ENCODE measurements at regions not wholly inside any gene's neighbourhood (a gene's known extent, or its start where the extent isn't known, plus 50 kb on each side); places are given as distances from the start of the nearest gene placed in this dataset.

DNA sequence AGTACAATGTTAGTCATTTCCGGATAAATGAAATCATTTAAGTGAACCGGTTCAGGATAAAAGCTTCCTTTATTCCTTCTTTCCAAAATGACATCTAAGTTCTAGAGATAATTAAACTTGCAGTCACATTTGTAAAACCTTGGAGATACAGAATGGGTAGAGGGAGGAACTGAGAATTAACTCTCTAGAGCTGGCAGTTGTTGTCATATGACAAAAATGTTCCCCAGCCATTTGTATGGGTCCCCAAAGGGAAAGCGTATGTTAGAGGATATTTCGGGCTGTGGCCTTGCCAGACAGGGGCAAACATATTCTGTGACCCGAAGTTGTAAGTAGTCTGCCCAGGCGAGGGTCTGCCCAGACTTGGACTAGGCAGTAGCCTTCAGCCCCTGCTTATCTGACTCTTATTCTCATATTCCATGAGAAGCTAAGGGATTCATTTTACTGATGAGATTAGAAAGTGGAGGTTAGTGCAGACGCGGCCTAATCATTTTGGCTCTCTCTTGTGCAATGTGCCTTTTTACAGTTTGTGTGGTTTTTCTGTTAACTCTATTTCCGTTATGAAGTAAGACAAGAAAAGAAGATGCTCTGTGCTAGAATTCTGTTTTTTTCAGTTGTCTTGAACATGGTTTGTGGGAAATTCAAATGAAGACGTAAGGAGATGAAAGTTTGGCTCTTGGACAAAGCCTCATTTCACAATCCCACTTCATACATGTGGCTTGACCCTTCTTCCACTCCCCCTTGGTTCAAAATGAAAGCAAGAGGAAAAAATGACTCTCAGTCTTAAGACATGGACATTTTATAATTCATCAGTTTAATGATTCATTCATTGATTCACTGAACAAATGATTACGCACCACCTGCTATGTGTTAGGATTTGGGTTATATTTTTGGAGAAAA, 2394.2 kb upstream of the AGA start:
- ATAC-seq (peak in 3 of 8 donors; percentile 30 to 42 (median 41)), DNase-seq (no peak)
- peaks cover 0 to 21% (median 0%) of the 10 kb centered on the region in 11 donors for H3K9me3 ChIP-seq
- no peak overlapping the region for H3K4me3 ChIP-seq
- no peaks in the 10 kb centered on the region for H3K27me3 ChIP-seq
- intact Hi-C loops (cut with DNase I), result no loop called here
- 69 to 70% methylated on average over 11 of the region's 11 CpGs for WGBS, 2 donors
- peak overlapping the region in 3 of 10 donors; percentile 11 to 61 (median 28) for H3K27ac ChIP-seq
- no peaks in the 10 kb centered on the region for H3K36me3 ChIP-seq
- TF ChIP-seq, protein P1, sequence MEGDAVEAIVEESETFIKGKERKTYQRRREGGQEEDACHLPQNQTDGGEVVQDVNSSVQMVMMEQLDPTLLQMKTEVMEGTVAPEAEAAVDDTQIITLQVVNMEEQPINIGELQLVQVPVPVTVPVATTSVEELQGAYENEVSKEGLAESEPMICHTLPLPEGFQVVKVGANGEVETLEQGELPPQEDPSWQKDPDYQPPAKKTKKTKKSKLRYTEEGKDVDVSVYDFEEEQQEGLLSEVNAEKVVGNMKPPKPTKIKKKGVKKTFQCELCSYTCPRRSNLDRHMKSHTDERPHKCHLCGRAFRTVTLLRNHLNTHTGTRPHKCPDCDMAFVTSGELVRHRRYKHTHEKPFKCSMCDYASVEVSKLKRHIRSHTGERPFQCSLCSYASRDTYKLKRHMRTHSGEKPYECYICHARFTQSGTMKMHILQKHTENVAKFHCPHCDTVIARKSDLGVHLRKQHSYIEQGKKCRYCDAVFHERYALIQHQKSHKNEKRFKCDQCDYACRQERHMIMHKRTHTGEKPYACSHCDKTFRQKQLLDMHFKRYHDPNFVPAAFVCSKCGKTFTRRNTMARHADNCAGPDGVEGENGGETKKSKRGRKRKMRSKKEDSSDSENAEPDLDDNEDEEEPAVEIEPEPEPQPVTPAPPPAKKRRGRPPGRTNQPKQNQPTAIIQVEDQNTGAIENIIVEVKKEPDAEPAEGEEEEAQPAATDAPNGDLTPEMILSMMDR (IDR thresholded peaks at IDR 0.05), result no peak
- no peaks in the 10 kb centered on the region for H3K4me1 ChIP-seq

DNA sequence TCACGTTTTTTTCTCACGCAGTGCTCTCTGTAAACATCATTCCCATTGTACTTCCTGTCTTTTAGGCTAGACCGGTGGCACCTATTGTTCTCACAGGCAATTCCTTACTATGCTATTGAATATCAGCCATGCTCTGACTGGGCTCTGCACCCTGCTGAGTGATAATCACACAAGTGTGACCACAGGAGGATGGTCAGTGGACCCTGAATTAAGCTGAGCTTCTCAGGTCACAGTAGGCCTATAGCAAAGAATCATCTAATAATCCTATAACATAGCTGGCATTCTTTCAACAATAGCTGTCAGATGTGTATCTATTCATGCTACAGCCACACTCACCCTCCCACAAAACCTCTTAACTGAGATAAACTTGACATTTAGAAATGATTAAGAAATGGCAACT, 2399.8 kb upstream of the TENM3 start:
- 46 to 55% methylated on average over 3 of the region's 3 CpGs for WGBS, 2 donors
- Histone ChIP-seq H3K27me3 (no peaks in the 10 kb centered on the region), H3K27ac (no peak overlapping the region), H3K36me3 (no peaks in the 10 kb centered on the region), H3K4me3 (no peak overlapping the region), H3K4me1 (no peaks in the 10 kb centered on the region), H3K9me3 (peaks cover 0 to 6% (median 0%) of the 10 kb centered on the region in 11 donors)
- no peak for DNase-seq
- no peak for ATAC-seq
- TF ChIP-seq, protein P1 (IDR thresholded peaks at IDR 0.05), result no peak
- intact Hi-C loops (cut with DNase I), result no loop called here

DNA sequence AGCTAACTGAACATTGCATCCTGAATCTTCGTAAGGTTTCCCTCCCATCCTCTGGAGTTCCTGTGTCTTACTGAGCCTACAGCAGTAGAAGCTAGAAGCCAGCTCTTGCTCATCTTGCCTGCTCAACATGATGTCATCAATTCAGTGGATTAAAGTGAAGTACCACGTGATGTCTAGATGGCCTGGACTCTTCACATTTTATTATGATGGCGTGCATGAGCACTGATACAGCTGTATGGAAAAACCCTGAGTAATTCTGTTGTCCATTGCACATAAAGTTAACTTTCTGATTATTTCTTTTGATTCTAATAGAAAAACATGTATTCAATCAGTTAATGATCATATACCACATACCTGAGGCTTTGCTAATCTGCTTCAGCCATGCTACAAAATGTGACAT, 2387.7 kb upstream of the TENM3 start:
- no peak for DNase-seq
- Histone ChIP-seq H3K36me3 (no peaks in the 10 kb centered on the region), H3K4me3 (no peak overlapping the region), H3K4me1 (no peaks in the 10 kb centered on the region), H3K27me3 (no peaks in the 10 kb centered on the region), H3K9me3 (peaks cover 0 to 4% (median 0%) of the 10 kb centered on the region in 11 donors), H3K27ac (no peak overlapping the region)
- intact Hi-C loops (cut with DNase I), result no loop called here
- WGBS, 2 donors, result 73 to 87% methylated on average over 3 of the region's 3 CpGs
- ATAC-seq, result no peak
- TF ChIP-seq, protein P1 (IDR thresholded peaks at IDR 0.05), result no peak

DNA sequence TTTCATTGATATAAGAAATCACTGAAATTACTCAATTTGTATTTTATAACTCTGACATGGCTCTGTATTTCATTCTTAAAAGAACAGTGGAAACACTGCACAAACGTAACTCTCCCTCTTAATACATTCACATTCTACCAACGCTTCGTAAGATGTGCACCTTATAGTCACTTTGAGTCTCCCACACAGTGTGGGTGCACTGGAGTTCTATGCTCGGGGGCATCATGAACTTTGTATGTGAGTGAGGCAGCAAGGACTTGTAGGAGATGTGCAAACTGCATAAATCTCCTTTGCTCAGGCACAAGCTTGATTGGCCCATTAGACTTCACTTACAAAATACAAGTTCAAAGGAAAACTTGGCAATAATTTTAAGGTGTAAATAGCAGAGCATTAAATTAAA, 2385.0 kb upstream of the TENM3 start:
- 83 to 85% methylated on average over 4 of the region's 4 CpGs for WGBS, 2 donors
- TF ChIP-seq, protein P1 (IDR thresholded peaks at IDR 0.05), result no peak

More for the DNA sequence above, 2385.0 kb upstream of the TENM3 start:
- DNase-seq (no peak), ATAC-seq (no peak)
- H3K27me3 ChIP-seq, result no peaks in the 10 kb centered on the region
- H3K9me3 ChIP-seq, result peaks cover 0 to 4% (median 0%) of the 10 kb centered on the region in 11 donors
- no peak overlapping the region for H3K4me3 ChIP-seq
- no peak overlapping the region for H3K27ac ChIP-seq
- no peaks in the 10 kb centered on the region for H3K4me1 ChIP-seq
- no peaks in the 10 kb centered on the region for H3K36me3 ChIP-seq
- intact Hi-C loops (cut with DNase I), result no loop called here
